SK-N-SH treated with all-trans-retinoic acid at 6 μM for 48 hours (cell line): ENCODE measurements at regions not wholly inside any gene's neighbourhood (a gene's known extent, or its start where the extent isn't known, plus 50 kb on each side); places are given as distances from the start of the nearest gene placed in this dataset.

Experiments
- ARNTL ChIP-seq: fragments of 450-650 bp; formaldehyde crosslinking; IDR thresholded peaks from 2 replicates; pipeline ENCODE4 v1.5.0; 2020; ENCODE audit warnings: low read depth, mild to moderate bottlenecking, moderate library complexity, borderline replicate concordance
- CSDC2 ChIP-seq: fragments of 250-450 bp; sonication (Bioruptor Pico); IDR thresholded peaks from 2 replicates; pipeline ENCODE4 v1.5.0; 2020; ENCODE audit warnings: mild to moderate bottlenecking, moderate library complexity
- ESRRG ChIP-seq: fragments of 250-450 bp; sonication (Bioruptor Pico); IDR thresholded peaks from 2 replicates; pipeline ENCODE4 v1.6.1; 2021; ENCODE audit warnings: mild to moderate bottlenecking
- ISL1 ChIP-seq: fragments of 250-450 bp; sonication (Bioruptor Pico); IDR thresholded peaks from 2 replicates; pipeline ENCODE4 v2.1.2; 2022; ENCODE audit warnings: mild to moderate bottlenecking, moderate library complexity
- OSR1 ChIP-seq: fragments of 250-450 bp; sonication (Bioruptor Pico); IDR thresholded peaks from 2 replicates; pipeline ENCODE4 v1.8.0; 2022; ENCODE audit warnings: moderate library complexity, mild to moderate bottlenecking, inconsistent platforms
- PATZ1 ChIP-seq: fragments of 250-450 bp; sonication (Bioruptor Pico); IDR thresholded peaks from 2 replicates; pipeline ENCODE4 v1.8.0; 2020; ENCODE audit warnings: mild to moderate bottlenecking, moderate library complexity, borderline replicate concordance
- POU6F1 ChIP-seq: fragments of 250-450 bp; sonication (Bioruptor Pico); IDR thresholded peaks from 2 replicates; pipeline ENCODE4 v1.8.0; 2021; ENCODE audit warnings: low read depth, mild to moderate bottlenecking, moderate library complexity, borderline replicate concordance
- PPARA ChIP-seq: fragments of 250-450 bp; sonication (Bioruptor Pico); IDR thresholded peaks from 2 replicates; pipeline ENCODE4 v1.5.0; 2020; ENCODE audit warnings: mild to moderate bottlenecking, borderline replicate concordance
- RARB ChIP-seq: fragments of 250-450 bp; sonication (Bioruptor Pico); IDR thresholded peaks from 2 replicates; pipeline ENCODE4 v1.8.0; 2021; ENCODE audit warnings: mild to moderate bottlenecking, moderate library complexity
- SNAI2 ChIP-seq: fragments of 250-450 bp; sonication (Bioruptor Pico); IDR thresholded peaks from 2 replicates; pipeline ENCODE4 v1.5.0; 2020; ENCODE audit warnings: mild to moderate bottlenecking, moderate library complexity
- TCF4 ChIP-seq: fragments of 250-450 bp; sonication (Bioruptor Pico); IDR thresholded peaks from 2 replicates; pipeline ENCODE4 v1.8.0; 2021; ENCODE audit warnings: mild to moderate bottlenecking, moderate library complexity, borderline replicate concordance
- TSHZ2 ChIP-seq: fragments of 250-450 bp; sonication (Bioruptor Pico); IDR thresholded peaks from 2 replicates; pipeline ENCODE4 v1.5.0; 2020; ENCODE audit warnings: mild to moderate bottlenecking, moderate library complexity
- ZFP3 ChIP-seq: fragments of 250-450 bp; sonication (Bioruptor Pico); IDR thresholded peaks from 2 replicates; pipeline ENCODE4 v1.5.0; 2020; ENCODE audit warnings: mild to moderate bottlenecking, moderate library complexity
- ZNF565 ChIP-seq: fragments of 450-650 bp; formaldehyde crosslinking; conservative IDR thresholded peaks from 2 replicates; pipeline ENCODE4 v1.5.0; 2020; ENCODE audit warnings: low read depth, mild to moderate bottlenecking, moderate library complexity

GRCh38 chr10:128440513-128441160, 314.4 kb upstream of the MKI67 start:
- no peak for TF ChIP-seq ZNF565 (CRISPR knock-in tag)
- no peak for TF ChIP-seq ISL1 (CRISPR knock-in tag)
- no peak for TF ChIP-seq ESRRG
- TF ChIP-seq TCF4 (CRISPR knock-in tag) = no peak
- TF ChIP-seq ARNTL (CRISPR knock-in tag) = no peak
- no peak for TF ChIP-seq PATZ1 (CRISPR knock-in tag)
- no peak for TF ChIP-seq ZFP3 (CRISPR knock-in tag)
- no peak for TF ChIP-seq RARB (CRISPR knock-in tag)
- TF ChIP-seq SNAI2 (CRISPR knock-in tag) = no peak
- no peak for TF ChIP-seq TSHZ2 (CRISPR knock-in tag)
- TF ChIP-seq PPARA = no peak
- TF ChIP-seq OSR1 (CRISPR knock-in tag) = no peak
- TF ChIP-seq POU6F1 (CRISPR knock-in tag) = no peak
- TF ChIP-seq CSDC2 = no peak
